ENCODE measurements at regions not wholly inside any gene's neighbourhood (a gene's known extent, or its start where the extent isn't known, plus 50 kb on each side); places are given as distances from the start of the nearest gene placed in this dataset.

- TF ChIP-seq CTCF (IDR thresholded peaks at IDR 0.05 in 2 of 3, conservative IDR thresholded peaks at IDR 0.05 in 1 of 3; ENCODE audit: borderline replicate concordance in 1 of 3, insufficient read depth in 1 of 3, low read depth in 2 of 3, low read length in 2 of 3), result no peak
- no peak for TF ChIP-seq EZH2 (IDR thresholded peaks at IDR 0.05)
- TF ChIP-seq EGR1 (IDR thresholded peaks at IDR 0.05; ENCODE audit: low read depth), result no peak
- no peak for TF ChIP-seq SIN3A (IDR thresholded peaks at IDR 0.05; ENCODE audit: low read depth)
- no peak for TF ChIP-seq ZBTB33 (IDR thresholded peaks at IDR 0.05; ENCODE audit: extremely low read depth, insufficient replicate concordance, low read length)
- TF ChIP-seq MAX (IDR thresholded peaks at IDR 0.05), result no peak
- no peak for TF ChIP-seq SP1 (IDR thresholded peaks at IDR 0.05; ENCODE audit: low read depth)
Measured at GRCh38 chr2:38480617-38481016, 103.5 kb upstream of the ATL2 start.
